NCI-H128 (cell line): ENCODE measurements at regions not wholly inside any gene's neighbourhood (a gene's known extent, or its start where the extent isn't known, plus 50 kb on each side); places are given as distances from the start of the nearest gene placed in this dataset.

Source experiments
- DNase-seq: peaks from one replicate; lab custom pipeline; 2025; ENCODE audit not compliant: unreplicated experiment; lab: John Stamatoyannopoulos, UW

- DNase-seq = no peak
Observed at GRCh38 chrX:68897118-68897945, 68.5 kb downstream of the EFNB1 start.

GRCh38 chrX:68896581-68896980, 67.8 kb downstream of the EFNB1 start:
- no peak for DNase-seq

GRCh38 chrX:68895778-68896177, 67.0 kb downstream of the EFNB1 start:
- DNase-seq = no peak

GRCh38 chrX:68895341-68895755, 66.5 kb downstream of the EFNB1 start:
- no peak for DNase-seq

- DNase-seq = no peak
Observed at GRCh38 chrX:68894513-68895340, 65.9 kb downstream of the EFNB1 start.

- DNase-seq = no peak
Observed at GRCh38 chrX:68894142-68894512, 65.3 kb downstream of the EFNB1 start.

- DNase-seq = no peak
Observed at GRCh38 chrX:68892651-68893050, 63.8 kb downstream of the EFNB1 start.

GRCh38 chrX:68892134-68892533, 63.3 kb downstream of the EFNB1 start:
- no peak for DNase-seq
